HG02571 (cell line): ENCODE measurements at regions not wholly inside any gene's neighbourhood (a gene's known extent, or its start where the extent isn't known, plus 50 kb on each side); places are given as distances from the start of the nearest gene placed in this dataset.
"Not testable (repeated sequence)": the region's sequence is repeated elsewhere in the genome, so short reads cannot be mapped to it uniquely, and the experiment has no call there.

Experiments
- ATAC-seq: cut with Tn5 transposase; IDR thresholded peaks from one replicate; pipeline ENCODE4 v1.9.1; 2021; ENCODE audit warnings: mild to moderate bottlenecking, moderate library complexity; ENCODE audit not compliant: unreplicated experiment

DNA sequence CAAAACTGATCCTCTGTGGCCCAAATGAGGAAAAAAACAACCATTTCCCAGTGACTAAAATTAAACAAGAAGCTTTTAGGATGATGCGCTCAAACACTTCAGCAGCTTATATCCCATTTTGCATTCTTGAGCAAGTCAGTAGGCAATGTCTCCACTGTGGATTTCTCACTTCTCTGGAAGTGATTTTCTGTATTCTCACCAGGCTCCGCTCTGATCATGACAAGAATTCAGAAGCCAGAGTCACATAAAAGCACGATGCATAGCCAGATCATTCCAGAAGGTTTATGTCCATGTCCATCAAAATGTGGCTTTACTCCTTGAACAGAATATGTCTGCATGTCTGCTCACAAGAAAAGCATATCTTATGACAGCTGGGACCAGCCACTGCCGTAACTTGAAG, 481.4 kb downstream of the ADRA2A start:
- ATAC-seq = no peak

DNA sequence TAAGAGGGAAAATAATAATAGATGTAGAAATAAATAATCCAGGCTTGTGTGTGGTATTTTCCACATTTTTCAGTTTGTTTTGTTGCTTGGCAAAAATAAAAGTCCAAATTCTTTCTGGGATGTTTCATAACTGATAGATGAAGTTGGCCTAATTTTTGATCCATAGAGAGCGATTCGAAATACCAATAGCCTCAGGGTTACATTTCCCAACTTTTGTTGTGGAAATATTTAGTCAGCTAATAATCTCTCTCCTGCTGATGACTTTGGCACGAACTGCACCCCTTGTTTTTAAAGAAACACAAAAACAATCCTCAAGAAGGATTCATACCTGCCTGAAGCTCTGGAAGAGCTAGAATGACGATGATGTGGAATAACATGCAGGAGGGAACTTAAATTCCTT, 483.2 kb downstream of the ADRA2A start:
- ATAC-seq = no peak

DNA sequence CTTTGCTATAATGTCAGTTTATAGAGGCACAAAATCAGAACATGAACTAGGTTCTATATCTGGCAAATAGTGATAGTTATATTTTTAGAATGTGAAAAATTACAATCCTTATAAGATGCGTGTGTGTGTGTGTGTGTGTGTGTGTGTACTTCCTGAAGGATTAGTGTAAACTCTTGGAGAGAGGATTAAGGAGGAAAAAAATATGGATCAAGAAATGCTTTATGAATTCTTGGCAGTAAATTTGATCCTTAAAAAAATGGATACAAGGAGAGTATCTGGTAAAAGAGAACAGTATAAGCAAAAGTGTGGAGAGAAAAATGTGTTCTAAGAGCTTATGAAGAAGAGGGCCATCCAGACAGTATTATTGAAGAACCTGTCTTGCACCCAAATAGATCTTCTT, 484.3 kb downstream of the ADRA2A start:
- no peak for ATAC-seq

GRCh38 chr10:111565542-111565941, 488.7 kb downstream of the ADRA2A start:
- ATAC-seq = no peak

DNA sequence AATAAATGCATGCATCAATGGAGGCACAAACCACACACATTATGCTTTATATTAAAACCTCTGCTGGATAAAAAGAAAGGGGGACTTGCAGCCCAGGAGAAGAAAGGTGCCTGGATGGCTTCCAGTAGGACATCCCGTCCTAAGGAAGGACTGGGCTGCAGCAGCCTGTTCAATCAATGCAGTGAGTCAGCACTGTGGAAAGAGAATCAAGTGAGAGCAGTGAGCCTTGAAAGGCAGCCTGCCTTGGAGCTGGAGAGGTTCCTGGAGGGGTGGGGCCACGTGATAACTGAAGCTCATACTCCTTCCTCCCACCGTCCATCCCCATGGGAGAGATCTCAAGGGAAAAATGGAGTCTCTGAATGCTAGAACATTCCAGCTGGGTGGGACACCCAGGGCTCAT, 501.2 kb downstream of the ADRA2A start:
- no peak for ATAC-seq

GRCh38 chr10:111579473-111579872, 502.6 kb downstream of the ADRA2A start:
- ATAC-seq = no peak

- ATAC-seq = no peak
These were observed 513.9 kb downstream of the ADRA2A start for GRCh38 chr10:111590703-111591102.

DNA sequence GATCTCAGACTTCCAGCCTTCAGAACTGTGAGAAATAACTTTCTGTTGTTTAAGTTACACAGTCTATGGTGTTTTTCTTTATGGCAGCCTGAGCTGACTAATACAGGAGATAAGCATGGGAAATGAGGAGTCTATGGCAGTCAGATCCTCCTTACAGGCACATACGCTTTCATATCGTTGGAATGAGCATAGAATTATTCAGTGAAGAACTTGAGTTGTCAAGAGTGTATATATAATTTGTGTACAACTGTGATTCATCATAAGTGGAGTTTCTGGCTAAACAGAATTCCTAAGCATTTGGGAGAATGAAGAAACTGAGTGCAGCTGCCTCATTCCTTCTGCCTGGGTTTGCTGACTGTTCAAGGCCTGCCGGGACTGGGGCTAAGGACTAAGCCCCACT, 516.7 kb downstream of the ADRA2A start:
- no peak for ATAC-seq

DNA sequence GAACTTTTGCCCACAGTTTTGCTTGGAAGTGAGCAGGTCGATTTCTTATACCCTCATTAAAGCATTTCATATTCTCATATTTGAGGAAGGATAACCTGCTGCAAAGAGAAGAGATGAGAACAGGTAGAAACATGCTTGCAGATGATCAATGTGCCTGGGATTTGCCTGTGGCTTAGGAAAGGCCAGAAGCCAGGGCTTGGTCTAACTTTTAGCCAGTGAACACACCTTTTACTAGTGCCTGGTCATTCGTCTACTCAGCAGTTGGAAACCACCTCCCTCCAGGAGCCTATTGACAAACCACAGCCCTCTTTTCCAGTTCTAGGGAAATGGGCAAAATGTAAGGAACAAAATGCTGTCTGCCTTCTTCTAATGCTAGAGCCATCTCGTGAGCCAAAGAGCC, 518.3 kb downstream of the ADRA2A start:
- no peak for ATAC-seq

DNA sequence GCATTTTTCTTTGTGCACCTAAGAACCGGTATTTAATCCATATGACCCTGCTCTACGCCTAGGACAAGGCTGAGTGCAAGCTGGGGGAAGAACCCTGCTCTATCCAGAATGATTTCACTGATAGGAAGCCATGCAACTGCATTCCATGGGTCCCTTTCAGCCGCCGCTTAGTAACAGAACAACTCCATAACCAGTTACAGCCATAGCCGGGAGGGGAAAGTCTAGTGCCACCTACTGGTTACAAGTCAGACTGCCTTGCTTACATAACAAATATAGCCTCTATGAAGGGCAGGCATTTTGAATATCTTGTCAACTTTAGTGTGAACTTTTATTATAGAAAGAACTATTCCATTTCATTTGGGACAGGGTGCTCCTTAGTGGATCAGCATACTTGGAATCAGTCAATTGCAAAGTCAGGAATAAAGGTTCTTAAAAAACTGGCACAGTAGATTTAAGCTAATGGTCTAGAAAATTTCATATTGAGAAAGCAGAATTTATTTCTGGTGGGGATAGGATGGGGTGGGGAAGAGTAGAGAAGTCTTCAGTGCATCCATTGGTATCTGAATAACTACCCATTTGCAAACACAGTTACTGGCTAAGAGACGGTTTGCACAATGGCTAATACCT, 521.7 kb downstream of the ADRA2A start:
- ATAC-seq = peak; percentile 93

GRCh38 chr10:111599943-111600342, 523.1 kb downstream of the ADRA2A start:
- no peak for ATAC-seq

DNA sequence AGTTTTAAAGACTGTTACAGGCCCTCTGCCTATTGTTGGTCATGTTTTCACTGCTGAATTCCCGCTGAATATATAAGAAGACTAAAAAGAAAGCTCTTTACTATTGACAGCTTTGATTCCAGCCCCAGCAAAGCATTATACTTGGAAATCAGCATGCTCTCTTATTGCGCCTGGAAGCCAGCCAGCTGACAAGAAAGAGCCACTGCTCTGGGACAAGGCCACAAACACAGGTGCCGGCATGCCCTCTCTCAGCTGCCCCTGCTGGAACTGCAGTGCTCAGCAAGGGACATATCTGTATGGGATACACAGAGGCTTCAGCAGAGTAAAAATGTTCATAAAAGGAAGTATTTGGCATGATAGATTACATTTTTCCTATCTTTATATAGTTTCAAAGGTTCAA, 523.9 kb downstream of the ADRA2A start:
- no peak for ATAC-seq

GRCh38 chr10:111612273-111612672, 535.4 kb downstream of the ADRA2A start:
- ATAC-seq = no peak

GRCh38 chr10:111634191-111634590, 549.4 kb downstream of the GPAM start:
- no peak for ATAC-seq

GRCh38 chr10:111646021-111646420, 537.5 kb downstream of the GPAM start:
- no peak for ATAC-seq

- ATAC-seq = no peak
These were observed 535.5 kb downstream of the GPAM start for GRCh38 chr10:111648046-111648445.

GRCh38 chr10:111649080-111649479, 534.5 kb downstream of the GPAM start:
- ATAC-seq = not testable (repeated sequence)

- ATAC-seq = no peak
These were observed 533.5 kb downstream of the GPAM start for GRCh38 chr10:111650088-111650487.

DNA sequence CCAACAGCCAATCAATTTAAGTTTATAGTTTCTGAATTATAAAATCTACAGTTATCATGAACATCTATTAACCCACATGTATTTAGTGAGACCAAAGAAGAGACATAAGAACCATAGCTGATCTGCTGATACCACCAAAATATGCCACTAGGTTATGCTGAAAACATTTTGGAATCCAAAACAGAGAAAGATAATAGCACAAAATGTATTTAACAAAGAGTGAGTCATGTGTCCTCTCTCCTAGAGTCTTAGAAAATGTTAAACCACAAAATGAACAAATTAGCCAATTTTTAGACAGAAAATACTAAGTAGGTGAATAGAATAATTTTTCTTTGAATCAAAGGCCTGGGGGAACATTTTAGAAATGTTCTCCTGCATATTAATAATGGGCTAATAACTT, 527.5 kb downstream of the GPAM start:
- ATAC-seq = no peak

DNA sequence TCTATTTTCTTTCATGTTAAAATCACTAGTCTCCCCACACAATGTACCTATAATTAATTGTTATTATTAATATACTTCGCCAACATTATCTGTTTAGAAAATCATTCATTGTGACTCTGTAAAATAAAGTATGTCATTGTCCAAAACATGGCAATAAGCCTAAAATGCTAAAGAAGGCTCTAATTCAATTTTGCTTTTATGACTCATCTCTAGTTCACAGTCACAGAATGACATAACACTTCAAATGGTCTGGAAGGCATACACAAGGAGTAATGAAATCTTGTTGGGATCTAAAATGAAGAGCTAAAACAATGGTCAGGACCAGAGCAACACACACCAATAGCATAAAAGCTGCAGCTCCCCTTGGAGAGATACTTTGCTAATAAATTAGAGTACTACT, 505.8 kb downstream of the GPAM start:
- no peak for ATAC-seq

- ATAC-seq = no peak
These were observed 496.8 kb downstream of the GPAM start for GRCh38 chr10:111686796-111687195.

- no peak for ATAC-seq
These were observed 484.9 kb downstream of the GPAM start for GRCh38 chr10:111698711-111699110.

GRCh38 chr10:111703986-111704385, 479.6 kb downstream of the GPAM start:
- no peak for ATAC-seq
